Stomach (tissue), 4 donors: ENCODE measurements at regions not wholly inside any gene's neighbourhood (a gene's known extent, or its start where the extent isn't known, plus 50 kb on each side); places are given as distances from the start of the nearest gene placed in this dataset.

Experiments
- CTCF ChIP-seq, 7 experiments: fragments of 450-650 bp in 4 of 7; fragments of 200-600 bp in 3 of 7; sonication (generic) in 3 of 7; IDR thresholded peaks; one replicate each; pipeline ENCODE4 v1.5.1; 2016 to 2019; ENCODE audit warnings: antibody characterized with exemption in 7 of 7, control low read depth in 2 of 7, mild to moderate bottlenecking in 1 of 7
- POLR2A ChIP-seq, 4 donors: fragments of 450-650 bp; IDR thresholded peaks; one replicate each; pipeline ENCODE4 v1.6.1; 2016; ENCODE audit warnings: antibody characterized with exemption in 4 of 4, control low read depth in 2 of 4, mild to moderate bottlenecking in 1 of 4, moderate library complexity in 1 of 4

- no peak for TF ChIP-seq POLR2A (IDR thresholded peaks at IDR 0.05)
- no peak for TF ChIP-seq CTCF (IDR thresholded peaks at IDR 0.05)
These were observed 71.5 kb downstream of the RESF1 start for GRCh38 chr12:32030676-32031075.
